ENCODE measurements at regions not wholly inside any gene's neighbourhood (a gene's known extent, or its start where the extent isn't known, plus 50 kb on each side); places are given as distances from the start of the nearest gene placed in this dataset.
"Not testable (repeated sequence)": the region's sequence is repeated elsewhere in the genome, so short reads cannot be mapped to it uniquely, and the experiment has no call there.

DNA sequence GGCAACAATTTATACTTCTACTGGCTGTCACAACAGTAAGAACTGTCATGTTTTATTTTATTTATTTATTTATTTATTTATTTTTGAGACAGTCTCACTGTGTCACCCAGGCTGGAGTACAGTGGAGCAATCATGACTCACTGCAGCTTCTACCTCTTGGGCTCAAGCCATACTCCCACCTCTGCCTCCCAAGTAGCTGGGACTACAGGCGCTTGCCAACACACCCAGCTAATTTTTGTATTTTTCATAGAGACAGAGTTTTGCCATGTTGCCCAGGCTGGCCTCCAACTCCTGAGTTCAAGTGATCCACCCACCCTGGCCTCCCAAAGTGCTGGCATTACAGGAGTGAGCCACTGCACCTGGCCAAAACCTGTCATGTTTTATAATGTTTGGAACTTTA, 255.1 kb upstream of the DUSP10 start:
- DNase-seq (ENCODE audit: low read depth): peak; percentile 26

DNA sequence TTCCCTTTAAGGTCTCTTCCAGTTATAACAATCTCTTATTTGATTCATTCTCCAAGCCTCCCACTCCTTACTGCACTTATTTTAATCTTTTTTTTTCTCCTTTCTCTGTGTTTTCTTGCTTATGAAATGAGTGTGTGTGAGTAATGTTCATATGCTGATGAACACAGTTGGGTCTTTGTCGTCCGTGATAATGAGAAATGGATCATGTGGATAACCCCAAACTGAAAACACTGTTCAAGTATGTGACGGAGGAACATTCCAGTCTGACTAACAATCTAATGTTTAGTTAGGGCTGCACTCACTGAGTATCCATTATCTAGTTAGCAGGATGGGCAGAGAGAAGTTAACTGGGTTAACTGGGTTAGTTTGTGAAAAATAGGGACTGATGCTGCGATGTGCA, 253.1 kb upstream of the DUSP10 start:
- DNase-seq (ENCODE audit: low read depth): peak; percentile 59

DNA sequence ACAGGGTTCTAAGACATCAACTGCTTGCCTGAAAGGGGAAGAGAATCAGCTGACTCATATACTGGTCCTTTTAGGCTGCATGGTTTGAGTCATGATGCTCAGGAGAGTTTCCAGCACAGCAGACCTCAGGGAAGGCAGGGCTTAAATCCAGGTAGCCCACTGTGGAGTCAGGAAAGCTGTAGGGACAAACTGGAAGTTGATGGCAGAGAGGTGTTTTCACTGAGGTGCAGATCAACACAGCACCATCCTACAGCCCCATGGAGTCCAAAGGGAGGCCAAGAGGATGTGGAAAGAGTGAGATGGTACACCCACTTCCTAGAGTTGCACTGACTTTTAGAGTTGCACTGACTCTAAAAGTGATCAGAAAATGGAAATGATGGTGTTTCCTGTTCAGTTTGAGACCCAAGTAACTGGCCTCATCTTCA, 252.4 kb upstream of the DUSP10 start:
- DNase-seq (ENCODE audit: low read depth): no peak

DNA sequence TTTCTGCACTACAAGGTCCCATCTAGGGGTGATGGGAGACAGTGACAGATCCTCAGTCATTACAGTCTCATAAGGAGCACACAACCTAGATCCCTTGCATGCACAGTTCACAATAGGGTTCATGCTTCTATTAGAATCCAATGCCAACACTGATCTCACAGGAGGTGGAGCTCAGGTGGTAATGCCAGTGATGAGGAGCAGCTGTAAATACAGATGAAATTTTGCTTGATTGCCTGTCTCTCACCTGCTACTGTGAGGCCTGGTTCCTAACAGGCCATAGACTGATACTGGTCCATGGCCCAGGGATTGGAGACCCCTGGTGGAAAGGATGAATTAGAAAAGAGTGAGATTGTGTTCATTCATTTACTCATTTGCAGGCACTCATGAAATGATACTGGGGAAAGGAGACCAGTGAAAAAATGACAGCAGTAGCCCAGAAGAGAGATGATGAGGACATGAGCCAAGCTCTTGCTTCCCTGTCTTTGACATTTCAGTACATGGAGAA, 251.6 kb upstream of the DUSP10 start:
- DNase-seq (ENCODE audit: low read depth): no peak

DNA sequence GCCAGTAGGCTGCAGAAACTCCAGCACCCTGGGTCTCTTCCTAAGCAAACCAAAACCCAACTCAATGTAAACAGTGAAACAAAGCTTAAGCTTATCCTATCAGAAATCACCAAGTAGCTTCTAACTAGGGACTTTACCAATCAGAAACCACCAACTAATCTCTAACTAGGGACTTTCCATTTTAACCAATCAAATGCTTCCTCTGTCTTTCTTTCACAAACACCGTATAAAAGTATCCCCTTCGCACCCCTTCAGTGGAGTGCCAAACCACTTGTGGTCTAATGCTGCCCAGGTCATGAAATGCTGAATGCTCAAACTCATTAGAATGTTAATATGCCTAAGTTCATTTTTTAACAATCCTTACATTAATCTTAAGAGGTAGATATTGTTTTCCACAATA, 250.5 kb upstream of the DUSP10 start:
- DNase-seq (ENCODE audit: low read depth): no peak

DNA sequence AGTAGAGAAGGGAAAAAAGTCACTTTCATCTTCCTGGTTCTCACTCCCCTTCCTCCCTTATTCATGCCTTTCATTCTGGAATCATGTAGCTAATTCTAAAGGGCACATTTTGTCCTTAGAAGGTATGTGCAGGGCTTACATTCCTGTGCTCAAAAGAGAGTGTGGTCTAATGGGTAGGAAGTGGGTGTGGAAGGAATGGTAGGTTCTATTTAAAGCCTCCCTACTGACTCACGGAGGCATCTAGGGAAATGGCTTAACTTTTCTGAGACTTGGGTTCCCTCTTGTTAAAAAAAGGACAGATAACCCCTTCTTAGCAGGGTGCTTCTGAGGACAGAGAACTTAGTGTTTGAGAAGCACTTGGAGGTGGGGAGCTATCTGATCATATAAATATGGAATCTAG, 249.3 kb upstream of the DUSP10 start:
- peak; percentile 16 for DNase-seq (ENCODE audit: low read depth)

DNA sequence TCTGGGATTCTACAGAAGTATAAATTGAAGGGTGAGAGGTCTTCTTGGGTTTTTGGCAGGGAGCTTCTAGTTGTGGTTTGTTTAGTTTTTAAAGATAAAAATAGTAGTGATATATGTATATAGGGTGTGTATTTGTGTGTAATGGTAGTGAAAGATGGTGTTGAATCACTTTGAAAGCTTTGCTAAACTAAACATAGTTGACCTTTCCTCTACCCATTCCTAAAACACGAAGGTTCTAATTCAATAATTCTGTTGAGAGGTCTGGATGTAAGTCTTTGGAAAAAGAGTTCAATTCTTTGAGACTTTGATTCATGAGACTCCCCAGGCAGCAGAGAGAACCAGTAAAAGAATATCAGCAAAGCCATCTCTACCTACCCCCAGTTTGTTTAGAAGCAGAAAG, 247.9 kb upstream of the DUSP10 start:
- no peak for DNase-seq (ENCODE audit: low read depth)

DNA sequence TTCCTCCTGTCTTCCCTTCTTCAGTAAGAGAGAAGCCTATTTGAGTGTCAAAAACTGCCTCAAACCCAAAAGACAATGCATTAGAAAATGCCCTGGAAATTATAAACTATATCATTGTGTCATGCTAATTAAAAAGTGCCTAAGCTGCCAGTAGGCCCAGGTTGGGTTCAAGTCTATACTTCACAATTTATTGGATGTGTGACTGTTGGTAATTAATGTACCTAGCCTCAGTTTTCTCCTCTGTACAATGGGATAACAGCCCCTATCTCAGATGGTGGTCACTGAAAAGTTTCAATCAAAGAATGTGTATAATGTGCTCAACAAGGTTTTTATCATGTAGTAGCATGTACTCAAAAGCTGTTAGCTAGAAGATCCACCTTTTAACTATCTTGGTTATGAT, 246.9 kb upstream of the DUSP10 start:
- no peak for DNase-seq (ENCODE audit: low read depth)

DNA sequence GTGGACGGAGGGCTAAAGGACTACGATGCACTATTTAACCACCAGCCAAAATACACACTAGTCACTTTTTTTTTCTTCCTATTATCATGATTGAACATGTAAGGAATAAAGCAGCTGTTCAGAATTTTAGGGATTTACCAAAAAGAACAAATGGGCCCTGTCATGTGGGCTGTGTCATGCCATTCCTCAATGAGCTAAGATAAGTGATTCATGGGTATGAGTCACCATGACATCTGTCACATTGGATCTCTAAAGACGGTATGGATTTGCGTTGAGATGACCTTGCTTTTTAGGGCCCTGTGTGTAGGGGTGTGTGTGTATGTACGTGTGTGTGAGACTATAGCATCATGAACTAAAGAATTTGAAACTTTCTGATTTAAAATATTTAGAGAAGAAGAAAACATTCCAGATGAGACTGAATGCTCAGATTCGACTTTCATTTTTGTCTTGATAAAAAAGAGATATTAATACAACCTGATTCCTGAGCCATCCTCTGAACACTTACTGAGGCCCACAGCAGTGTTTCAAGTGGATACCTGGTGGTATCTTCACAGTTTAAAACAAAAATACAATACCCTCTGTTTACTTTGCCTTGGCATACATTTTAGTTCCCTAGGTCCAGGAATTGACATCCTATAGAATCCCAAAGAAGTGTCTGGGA, 246.1 kb upstream of the DUSP10 start:
- peak; percentile 56 for DNase-seq (ENCODE audit: low read depth)

DNA sequence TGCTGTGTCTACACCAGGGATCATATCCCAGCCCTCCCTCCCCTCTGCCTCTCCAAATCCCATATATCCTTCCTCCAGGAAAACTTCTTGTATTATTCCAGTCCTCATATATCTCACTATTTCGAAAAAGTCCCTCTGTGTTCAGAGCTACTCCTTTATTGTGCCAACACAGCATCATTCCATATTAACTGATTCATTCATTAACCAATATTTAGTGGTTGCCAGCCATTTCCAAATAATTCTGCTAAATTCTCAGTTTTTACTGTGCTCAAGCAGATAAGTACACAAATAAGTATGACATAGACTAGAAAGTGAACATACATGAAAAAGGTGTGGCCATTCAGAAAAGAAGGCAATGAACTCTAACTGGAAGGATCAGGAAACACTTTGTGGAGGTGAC, 241.6 kb upstream of the DUSP10 start:
- peak; percentile 56 for DNase-seq (ENCODE audit: low read depth)

DNA sequence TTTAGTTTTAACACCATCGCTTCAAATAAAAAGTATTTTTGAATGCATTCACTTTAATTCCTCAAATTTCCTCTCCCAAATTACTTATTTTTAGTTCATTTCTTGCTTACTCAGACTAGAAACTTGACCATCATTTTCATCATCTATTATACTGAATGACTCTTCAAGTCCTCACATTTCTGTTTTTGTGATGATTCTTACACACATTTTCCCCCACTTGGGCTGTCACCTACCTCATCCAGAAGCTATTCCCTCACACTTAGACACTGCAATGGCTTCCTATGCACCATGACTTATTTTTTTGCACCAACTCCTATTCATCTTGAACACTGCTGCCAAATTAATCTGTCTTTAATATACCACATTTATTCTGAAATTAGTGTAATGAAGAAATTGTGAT, 239.6 kb upstream of the DUSP10 start:
- no peak for DNase-seq (ENCODE audit: low read depth)

DNA sequence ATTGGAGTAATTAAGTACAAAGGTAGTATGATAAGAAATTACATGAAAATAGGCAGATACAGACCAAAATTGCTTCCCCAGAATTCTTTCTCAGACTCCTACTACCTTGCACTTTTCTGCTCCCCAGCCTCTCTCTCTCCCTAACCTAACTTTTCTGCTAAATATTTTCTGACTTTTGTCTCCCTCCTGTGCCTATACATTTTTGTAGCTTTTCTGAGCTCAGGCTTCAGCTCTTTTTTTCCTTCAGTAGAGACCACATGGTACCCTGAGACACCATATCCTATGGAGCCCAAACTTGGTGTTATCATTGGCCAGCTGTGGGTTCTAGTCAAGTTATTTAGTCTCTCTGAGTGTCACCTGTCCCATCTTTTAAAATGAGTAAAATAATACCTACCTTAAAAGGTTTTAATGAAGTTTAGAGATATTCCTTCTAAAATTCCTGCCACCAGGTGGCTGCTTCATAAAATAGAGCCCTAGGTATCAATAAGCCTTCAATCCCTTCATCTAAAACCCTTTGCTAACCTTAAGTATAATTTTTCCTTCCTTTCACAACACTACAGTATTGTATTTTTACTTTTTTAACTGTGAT, 237.6 kb upstream of the DUSP10 start:
- no peak for DNase-seq (ENCODE audit: low read depth)

DNA sequence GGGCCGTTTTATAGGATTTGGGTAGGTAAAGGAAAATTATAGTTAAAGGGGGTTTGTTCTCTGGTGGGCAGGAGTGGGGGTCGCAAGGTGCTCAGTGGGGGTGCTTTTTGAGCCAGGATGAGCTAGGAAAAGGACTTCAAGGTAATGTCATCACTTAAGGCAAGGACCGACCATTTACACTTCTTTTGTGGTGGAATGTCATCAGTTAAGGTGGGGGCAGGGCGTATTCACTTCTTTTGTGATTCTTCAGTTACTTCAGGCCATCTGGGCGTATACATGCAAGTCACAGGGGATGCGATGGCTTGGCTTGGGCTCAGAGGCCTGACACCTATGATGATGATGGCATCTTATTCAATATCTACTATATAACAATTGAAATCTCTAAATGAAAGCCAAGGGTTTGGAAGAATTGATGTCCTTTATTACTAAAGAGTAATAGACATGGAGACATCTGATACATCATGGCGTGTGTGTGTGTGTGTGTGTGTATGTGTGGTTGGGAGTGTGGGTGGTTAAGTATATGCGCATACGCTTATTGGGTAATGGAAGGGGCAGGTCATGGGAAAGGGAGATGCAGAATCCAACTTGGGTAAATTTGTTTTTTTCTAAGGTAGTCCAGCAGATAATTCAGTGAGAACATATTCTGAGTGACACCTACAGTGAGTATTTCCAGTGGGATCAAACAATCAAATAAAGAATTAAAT, 236.9 kb upstream of the DUSP10 start:
- not testable (repeated sequence) for DNase-seq (ENCODE audit: low read depth)

DNA sequence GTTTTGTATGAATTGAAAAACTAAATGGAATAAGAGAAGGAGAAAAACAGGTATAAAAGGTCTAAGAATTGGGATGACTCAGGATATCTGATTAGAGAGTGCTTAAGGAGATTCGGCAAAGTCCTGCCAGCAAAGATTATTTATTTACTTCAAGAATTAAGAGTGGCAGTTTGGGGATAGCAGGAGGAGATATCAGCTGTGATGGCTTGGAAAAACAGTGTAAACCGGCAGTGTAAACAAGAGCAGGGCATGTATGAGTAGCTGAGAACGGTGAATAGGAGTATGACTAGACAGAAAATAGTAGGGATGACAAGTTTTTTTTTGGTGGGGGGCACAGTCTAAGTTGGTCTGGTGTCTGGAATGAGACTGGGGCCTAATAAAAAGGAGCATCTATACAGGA, 231.9 kb upstream of the DUSP10 start:
- not testable (repeated sequence) for DNase-seq (ENCODE audit: low read depth)

DNA sequence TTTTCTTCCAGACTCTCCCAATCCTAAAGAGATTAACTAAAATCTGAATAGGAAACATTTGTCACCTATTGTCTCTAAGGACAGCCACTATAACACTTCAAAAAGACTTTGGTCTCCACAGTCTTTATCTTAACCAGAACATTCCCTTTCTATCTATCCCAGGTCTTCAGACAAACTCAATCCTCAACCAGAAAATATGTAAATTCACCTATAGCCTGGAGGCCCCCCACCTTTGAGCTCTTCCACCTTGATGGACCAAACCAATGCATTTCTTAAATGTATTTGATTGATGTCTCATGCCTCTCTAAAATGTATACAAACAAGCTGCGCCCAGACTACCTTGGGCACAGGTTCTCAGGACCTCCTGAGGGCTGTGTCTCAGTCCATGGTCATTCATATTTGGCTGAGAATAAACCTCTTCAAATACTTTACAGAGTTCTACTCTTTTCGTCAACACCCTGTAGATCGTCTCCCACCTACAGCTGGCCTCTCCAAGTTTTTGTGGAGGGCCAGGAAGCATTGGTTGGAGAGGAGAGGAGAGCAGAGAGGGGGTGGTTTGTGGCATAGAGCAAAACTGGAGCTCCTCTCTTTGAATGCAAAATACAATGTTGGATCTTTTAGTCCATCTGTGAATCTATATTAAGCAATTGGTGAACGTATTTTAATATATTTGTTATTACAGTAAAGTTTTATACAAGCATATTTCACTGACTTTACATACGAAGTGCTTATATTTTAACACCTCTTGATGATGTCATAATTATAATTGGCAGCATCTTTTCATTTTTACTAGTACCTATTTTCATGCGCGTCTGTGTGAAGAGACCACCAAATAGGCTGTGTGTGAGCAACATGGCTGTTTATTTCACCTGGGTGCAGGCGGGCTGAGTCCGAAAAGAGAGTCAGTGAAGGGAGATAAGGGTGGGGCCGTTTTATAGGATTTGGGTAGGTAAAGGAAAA, 230.7 kb upstream of the DUSP10 start:
- DNase-seq (ENCODE audit: low read depth): no peak

DNA sequence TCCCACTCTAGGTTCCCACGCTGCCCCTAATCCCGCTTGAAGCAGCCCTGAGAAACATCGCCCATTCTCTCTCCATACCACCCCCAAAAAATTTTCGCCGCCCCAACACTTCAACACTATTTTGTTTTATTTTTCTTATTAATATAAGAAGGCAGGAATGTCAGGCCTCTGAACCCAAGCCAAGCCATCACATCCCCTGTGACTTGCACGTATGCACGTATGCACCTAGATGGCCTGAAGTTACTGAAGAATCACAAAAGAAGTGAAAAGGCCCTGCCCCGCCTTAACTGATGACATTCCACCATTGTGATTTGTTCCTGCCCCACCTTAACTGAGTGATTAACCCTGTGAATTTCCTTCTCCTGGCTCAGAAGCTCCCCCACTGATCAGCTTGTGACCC, 229.1 kb upstream of the DUSP10 start:
- DNase-seq (ENCODE audit: low read depth): not testable (repeated sequence)

DNA sequence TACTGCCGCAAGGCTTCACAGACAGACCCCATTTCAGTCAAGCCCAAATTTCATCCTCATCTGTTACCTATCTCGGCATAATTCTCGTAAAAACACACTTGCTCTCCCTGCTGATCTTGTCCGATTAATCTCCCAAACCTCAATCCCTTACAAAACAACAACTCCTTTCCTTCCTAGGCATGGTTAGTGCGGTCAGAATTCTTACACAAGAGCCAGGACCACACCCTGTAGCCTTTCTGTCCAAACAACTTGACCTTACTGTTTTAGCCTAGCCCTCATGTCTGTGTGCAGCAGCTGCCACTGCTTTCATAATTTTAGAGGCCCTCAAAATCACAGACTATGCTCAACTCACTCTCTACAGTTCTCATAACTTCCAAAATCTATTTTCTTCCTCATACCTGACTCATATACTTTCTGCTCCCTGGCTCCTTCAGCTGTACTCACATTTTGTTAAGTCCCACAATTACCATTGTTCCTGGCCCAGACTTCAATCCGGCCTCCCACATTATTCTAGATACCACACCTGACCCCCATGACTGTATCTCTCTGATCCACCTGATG, 227.5 kb upstream of the DUSP10 start:
- not testable (repeated sequence) for DNase-seq (ENCODE audit: low read depth)

DNA sequence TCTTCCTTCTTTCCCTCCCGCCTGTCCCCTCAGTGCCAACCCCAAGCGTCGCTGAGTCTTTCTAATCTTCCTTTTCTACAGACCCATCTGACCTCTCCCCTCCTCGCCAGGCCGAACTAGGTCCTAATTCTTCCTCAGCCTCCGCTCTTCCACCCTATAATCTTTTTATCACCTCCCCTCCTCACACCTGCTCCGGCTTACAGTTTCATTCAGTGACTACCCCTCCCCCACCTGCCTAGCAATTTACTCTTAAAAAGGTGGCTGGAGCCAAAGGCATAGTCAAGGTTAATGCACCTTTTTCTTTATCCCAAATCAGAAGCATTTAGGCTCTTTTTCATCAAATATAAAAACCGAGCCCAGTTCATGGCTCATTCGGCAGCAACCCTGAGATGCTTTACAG, 225.6 kb upstream of the DUSP10 start:
- not testable (repeated sequence) for DNase-seq (ENCODE audit: low read depth)

DNA sequence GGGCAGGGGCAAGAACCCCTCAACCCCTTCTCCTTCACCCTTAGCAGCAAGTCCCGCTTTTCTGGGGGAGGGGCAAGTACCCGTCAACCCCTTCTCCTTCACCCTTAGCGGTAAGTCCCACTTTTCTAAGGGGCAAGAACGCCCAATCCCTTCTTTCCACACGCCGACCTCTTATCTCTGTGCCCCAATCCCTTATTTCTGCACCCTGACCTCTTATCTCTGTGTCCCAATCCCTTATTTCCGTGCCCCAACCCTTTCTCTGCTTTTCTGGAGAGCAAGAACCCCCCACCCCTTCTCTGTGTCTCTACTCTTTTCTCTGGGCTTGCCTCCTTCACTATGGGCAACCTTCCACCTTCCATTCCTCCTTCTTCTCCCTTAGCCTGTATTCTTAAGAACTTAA, 225.0 kb upstream of the DUSP10 start:
- not testable (repeated sequence) for DNase-seq (ENCODE audit: low read depth)

DNA sequence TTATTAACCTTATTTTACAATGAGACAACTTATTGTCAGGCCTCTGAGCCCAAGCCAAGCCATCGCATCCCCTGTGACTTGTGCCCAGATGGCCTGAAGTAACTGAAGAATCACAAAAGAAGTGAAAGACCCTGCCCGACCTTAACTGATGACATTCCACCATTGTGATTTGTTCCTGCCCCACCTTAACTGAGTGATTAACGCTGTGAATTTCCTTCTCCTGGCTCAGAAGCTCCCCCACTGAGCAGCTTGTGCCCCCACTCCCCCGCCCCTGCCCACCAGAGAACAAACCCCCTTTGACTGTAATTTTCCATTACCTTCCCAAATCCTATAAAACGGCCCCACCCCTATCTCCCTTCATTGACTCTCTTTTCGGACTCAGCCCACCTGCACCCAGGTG, 224.0 kb upstream of the DUSP10 start:
- DNase-seq (ENCODE audit: low read depth): not testable (repeated sequence)

DNA sequence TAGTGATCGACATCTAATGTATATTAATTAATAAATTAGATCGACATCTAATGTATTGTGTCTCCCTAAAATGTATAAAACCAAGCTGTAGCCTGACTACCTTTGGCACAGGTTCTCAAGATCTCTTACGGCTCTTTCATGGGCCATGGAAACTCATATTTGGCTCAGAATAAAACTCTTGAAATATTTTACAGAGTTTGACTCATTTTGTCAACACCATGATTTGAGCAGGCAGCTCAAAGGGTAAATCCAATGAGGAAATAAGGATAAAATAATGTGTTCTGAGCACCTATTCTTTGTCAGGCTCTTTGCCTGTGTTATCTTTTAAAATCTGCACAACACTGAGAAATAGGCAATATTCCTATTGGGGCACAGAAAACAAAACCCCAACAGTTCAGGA, 223.4 kb upstream of the DUSP10 start:
- no peak for DNase-seq (ENCODE audit: low read depth)

DNA sequence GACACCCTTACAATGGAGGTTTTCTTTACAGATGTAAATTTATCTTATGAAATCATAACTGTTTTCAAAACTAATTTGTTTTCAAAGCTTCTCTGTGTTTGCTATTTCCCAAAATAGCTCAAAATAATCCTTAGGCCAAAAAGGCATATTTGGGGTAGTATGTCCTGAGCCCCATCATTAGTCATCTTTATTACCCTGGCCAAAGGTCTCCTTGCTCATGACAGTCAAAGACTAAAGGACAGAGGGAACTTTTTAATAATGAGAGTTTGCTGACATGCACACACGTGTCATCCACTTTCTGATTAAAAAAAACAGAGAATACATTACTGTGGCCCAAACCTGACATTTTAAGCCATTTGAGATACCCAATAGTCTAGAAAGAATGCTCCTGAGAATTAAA, 221.9 kb upstream of the DUSP10 start:
- DNase-seq (ENCODE audit: low read depth): peak; percentile 48
